GM12878 (cell line): ENCODE measurements at regions not wholly inside any gene's neighbourhood (a gene's known extent, or its start where the extent isn't known, plus 50 kb on each side); places are given as distances from the start of the nearest gene placed in this dataset.

ENCODE experiments used
- E2F8 ChIP-seq: fragments of 450-650 bp; IDR thresholded peaks from 2 replicates; pipeline ENCODE4 v1.6.1; 2018; ENCODE audit warnings: mild to moderate bottlenecking, low read depth, moderate library complexity; ENCODE audit not compliant: partially characterized antibody
- EP300 ChIP-seq, 2 experiments: fragments of 150-350 bp in 1 of 2; IDR thresholded peaks; 2 replicates each; pipeline ENCODE4 v1.6.1; 2011 to 2012; ENCODE audit warnings: low read depth in 2 of 2, low read length in 2 of 2, borderline replicate concordance in 1 of 2, improper control_type of control experiment in 1 of 2, inconsistent platforms in 1 of 2; ENCODE audit not compliant: control insufficient read depth in 1 of 2
- HDAC2 ChIP-seq: fragments of 200-600 bp; sonication (generic); IDR thresholded peaks from 2 replicates; pipeline ENCODE4 v1.6.1; 2017
- MAX ChIP-seq: IDR thresholded peaks from 2 replicates; pipeline ENCODE4 v1.6.1; 2012; ENCODE audit warnings: low read depth, low read length, improper control_type of control experiment
- MTA3 ChIP-seq: IDR thresholded peaks from 2 replicates; pipeline ENCODE4 v1.6.1; 2012; ENCODE audit warnings: low read length, inconsistent platforms, borderline replicate concordance
- NBN ChIP-seq: fragments of 450-650 bp; IDR thresholded peaks from 2 replicates; pipeline ENCODE4 v1.6.1; 2016
- NRF1 ChIP-seq: conservative IDR thresholded peaks from 2 replicates; pipeline ENCODE4 v1.6.1; 2011; ENCODE audit warnings: mild to moderate bottlenecking, low read depth, low read length, improper control_type of control experiment
- PAX8 ChIP-seq: fragments of 450-650 bp; IDR thresholded peaks from 2 replicates; pipeline ENCODE4 v1.6.1; 2017; ENCODE audit warnings: mild to moderate bottlenecking, moderate library complexity
- POLR2AphosphoS5 ChIP-seq: IDR thresholded peaks from 2 replicates; pipeline ENCODE4 v1.6.1; 2011; ENCODE audit warnings: mild to moderate bottlenecking, low read length, inconsistent platforms
- TARDBP ChIP-seq: IDR thresholded peaks from 2 replicates; pipeline ENCODE4 v1.6.1; 2016; ENCODE audit warnings: borderline replicate concordance
- TF ChIP-seq, protein P1 (sequence below): fragments of 450-650 bp; IDR thresholded peaks from 2 replicates; pipeline ENCODE4 v1.6.1; 2017; ENCODE audit warnings: mild to moderate bottlenecking
- TF ChIP-seq, protein P2 (sequence below), 3 experiments: IDR thresholded peaks in 2 of 3; conservative IDR thresholded peaks in 1 of 3; 2 replicates each; pipeline ENCODE4 v1.5.1; 2011; ENCODE audit warnings: low read depth in 3 of 3, low read length in 3 of 3, mild to moderate bottlenecking in 3 of 3, control low read depth in 2 of 3, moderate library complexity in 2 of 3, inconsistent platforms in 1 of 3, mixed read lengths in 1 of 3; ENCODE audit not compliant: control insufficient read depth in 2 of 3, insufficient read depth in 1 of 3; ENCODE audit errors: extremely low read depth in 1 of 3
- TF ChIP-seq, protein P3 (sequence below): fragments of 450-650 bp; conservative IDR thresholded peaks from 2 replicates; pipeline ENCODE4 v1.6.1; 2017; ENCODE audit warnings: mild to moderate bottlenecking, moderate library complexity
- TF ChIP-seq, protein P4 (sequence below): IDR thresholded peaks from 2 replicates; pipeline ENCODE4 v1.6.1; 2011; ENCODE audit warnings: low read depth, low read length, improper control_type of control experiment, borderline replicate concordance

DNA sequence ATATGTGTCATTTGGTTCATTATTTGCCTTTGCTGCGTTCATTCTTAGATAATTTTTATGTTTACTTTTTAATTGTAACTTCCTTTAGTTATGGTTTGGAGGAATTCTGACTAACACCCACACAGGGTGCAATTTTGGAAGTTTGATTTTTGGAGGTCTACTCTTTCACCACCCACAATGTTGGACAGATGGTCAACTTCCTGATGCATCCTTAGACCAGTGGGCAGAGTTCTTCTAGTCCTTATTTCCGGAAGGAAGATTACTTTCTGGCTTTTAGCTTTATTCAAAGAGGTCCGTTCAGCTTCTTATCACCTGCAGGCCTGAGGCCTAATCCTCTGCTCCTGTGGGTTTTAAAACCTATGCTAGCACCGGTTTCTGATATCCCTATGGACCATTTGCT is 126.7 kb downstream of the MTX3 start:
- no peak for TF ChIP-seq HDAC2
- TF ChIP-seq TARDBP, result no peak
- no peak for TF ChIP-seq NBN
- TF ChIP-seq NRF1, result no peak
- TF ChIP-seq MTA3, result no peak
- TF ChIP-seq, protein P1, sequence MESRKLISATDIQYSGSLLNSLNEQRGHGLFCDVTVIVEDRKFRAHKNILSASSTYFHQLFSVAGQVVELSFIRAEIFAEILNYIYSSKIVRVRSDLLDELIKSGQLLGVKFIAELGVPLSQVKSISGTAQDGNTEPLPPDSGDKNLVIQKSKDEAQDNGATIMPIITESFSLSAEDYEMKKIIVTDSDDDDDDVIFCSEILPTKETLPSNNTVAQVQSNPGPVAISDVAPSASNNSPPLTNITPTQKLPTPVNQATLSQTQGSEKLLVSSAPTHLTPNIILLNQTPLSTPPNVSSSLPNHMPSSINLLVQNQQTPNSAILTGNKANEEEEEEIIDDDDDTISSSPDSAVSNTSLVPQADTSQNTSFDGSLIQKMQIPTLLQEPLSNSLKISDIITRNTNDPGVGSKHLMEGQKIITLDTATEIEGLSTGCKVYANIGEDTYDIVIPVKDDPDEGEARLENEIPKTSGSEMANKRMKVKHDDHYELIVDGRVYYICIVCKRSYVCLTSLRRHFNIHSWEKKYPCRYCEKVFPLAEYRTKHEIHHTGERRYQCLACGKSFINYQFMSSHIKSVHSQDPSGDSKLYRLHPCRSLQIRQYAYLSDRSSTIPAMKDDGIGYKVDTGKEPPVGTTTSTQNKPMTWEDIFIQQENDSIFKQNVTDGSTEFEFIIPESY, result no peak
- TF ChIP-seq EP300 (IDR thresholded peaks at IDR 0.05; ENCODE audit: borderline replicate concordance in 1 of 2, control insufficient read depth in 1 of 2, low read depth in 2 of 2, low read length in 2 of 2), result no peak
- TF ChIP-seq, protein P2, sequence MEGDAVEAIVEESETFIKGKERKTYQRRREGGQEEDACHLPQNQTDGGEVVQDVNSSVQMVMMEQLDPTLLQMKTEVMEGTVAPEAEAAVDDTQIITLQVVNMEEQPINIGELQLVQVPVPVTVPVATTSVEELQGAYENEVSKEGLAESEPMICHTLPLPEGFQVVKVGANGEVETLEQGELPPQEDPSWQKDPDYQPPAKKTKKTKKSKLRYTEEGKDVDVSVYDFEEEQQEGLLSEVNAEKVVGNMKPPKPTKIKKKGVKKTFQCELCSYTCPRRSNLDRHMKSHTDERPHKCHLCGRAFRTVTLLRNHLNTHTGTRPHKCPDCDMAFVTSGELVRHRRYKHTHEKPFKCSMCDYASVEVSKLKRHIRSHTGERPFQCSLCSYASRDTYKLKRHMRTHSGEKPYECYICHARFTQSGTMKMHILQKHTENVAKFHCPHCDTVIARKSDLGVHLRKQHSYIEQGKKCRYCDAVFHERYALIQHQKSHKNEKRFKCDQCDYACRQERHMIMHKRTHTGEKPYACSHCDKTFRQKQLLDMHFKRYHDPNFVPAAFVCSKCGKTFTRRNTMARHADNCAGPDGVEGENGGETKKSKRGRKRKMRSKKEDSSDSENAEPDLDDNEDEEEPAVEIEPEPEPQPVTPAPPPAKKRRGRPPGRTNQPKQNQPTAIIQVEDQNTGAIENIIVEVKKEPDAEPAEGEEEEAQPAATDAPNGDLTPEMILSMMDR (IDR thresholded peaks at IDR 0.05 in 2 of 3, conservative IDR thresholded peaks at IDR 0.05 in 1 of 3; ENCODE audit: control insufficient read depth in 2 of 3, extremely low read depth in 1 of 3, insufficient read depth in 1 of 3, low read depth in 3 of 3, low read length in 3 of 3), result no peak
- TF ChIP-seq E2F8, result no peak
- TF ChIP-seq, protein P3, sequence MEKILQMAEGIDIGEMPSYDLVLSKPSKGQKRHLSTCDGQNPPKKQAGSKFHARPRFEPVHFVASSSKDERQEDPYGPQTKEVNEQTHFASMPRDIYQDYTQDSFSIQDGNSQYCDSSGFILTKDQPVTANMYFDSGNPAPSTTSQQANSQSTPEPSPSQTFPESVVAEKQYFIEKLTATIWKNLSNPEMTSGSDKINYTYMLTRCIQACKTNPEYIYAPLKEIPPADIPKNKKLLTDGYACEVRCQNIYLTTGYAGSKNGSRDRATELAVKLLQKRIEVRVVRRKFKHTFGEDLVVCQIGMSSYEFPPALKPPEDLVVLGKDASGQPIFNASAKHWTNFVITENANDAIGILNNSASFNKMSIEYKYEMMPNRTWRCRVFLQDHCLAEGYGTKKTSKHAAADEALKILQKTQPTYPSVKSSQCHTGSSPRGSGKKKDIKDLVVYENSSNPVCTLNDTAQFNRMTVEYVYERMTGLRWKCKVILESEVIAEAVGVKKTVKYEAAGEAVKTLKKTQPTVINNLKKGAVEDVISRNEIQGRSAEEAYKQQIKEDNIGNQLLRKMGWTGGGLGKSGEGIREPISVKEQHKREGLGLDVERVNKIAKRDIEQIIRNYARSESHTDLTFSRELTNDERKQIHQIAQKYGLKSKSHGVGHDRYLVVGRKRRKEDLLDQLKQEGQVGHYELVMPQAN, result no peak
- TF ChIP-seq, protein P4, sequence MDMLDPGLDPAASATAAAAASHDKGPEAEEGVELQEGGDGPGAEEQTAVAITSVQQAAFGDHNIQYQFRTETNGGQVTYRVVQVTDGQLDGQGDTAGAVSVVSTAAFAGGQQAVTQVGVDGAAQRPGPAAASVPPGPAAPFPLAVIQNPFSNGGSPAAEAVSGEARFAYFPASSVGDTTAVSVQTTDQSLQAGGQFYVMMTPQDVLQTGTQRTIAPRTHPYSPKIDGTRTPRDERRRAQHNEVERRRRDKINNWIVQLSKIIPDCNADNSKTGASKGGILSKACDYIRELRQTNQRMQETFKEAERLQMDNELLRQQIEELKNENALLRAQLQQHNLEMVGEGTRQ, result no peak
- no peak for TF ChIP-seq PAX8
- TF ChIP-seq POLR2AphosphoS5, result no peak
- no peak for TF ChIP-seq MAX
